ENCODE measurements at regions not wholly inside any gene's neighbourhood (a gene's known extent, or its start where the extent isn't known, plus 50 kb on each side); places are given as distances from the start of the nearest gene placed in this dataset.
"Not testable (repeated sequence)": the region's sequence is repeated elsewhere in the genome, so short reads cannot be mapped to it uniquely, and the experiment has no call there.

DNA sequence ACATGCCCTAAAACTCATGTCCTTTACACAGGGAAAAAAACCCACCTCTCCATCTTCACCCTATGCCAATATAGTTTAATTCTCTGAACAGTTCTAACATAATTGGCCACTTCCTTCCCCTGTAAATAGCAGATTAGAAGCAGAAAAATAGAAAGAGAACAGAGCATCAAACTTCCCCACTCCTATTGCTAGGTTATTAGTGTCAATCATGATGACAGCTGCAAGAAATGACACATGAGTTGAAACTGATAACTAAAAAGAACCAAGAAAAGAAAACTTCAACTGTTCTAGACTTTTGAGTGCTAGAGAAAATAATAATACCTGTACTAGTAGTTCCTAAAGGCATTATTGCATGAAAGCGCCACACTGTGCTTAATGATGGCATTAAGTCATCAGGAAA lies 284.5 kb upstream of the TRPC5 start:
- no peak for DNase-seq

DNA sequence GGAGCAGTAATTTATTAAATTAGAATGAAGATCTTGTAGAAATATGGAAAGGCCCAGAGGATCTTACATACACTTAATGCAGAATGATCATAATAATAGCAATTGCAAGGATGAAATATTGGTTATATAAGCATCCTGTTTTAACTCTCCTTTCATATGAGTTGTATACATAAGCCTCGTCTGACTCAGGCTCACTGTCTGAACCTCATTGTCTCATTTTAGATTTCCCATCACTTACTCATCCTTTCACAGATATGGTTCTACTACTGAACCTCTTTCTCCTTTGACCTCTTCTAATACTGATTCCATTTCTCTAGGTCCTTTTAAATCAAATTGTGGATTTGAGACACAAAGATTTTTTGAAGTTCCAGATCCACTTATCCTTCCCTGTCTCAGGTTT lies 277.3 kb upstream of the TRPC5 start:
- no peak for DNase-seq

- no peak for DNase-seq
Observed at GRCh38 chrX:112355931-112356330, 273.4 kb upstream of the TRPC5 start.

DNA sequence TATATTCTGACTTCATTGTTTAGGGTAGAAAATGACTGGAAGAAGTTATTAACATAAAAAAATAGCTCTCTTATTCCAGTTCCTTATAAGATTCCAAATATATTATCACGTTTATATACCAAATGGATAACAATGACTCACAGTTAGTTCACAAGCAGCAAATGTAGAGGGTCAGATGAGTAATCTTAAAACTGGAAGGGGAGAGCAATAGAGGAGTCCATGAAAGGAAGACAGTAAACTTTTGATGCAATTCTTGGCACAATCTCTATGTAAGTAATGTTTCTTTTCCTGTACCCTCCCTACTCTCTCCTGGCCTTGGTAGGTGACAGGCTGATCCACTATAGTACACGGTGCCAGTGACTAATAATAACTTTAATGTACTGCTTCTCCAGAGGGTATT lies 259.0 kb upstream of the TRPC5 start:
- no peak for DNase-seq

DNA sequence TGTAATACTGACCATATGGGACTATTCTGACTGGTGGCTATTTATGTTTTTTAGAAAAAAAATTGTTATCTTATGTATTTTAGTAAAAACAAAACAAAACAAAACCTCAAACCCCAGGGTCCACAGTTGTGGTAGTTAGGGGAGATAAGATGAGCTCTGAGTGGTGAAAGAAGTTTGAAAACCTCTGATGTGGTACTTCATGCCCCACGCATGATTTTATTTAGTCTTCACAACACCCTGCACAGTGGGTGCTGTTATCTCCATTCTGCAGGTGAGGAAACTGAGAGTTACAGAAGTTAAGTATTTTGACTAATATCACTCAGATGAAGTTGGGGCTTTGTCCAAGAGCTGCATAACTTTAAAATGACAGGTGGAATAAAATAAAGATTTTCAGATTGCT lies 230.6 kb upstream of the TRPC5 start:
- no peak for DNase-seq

DNA sequence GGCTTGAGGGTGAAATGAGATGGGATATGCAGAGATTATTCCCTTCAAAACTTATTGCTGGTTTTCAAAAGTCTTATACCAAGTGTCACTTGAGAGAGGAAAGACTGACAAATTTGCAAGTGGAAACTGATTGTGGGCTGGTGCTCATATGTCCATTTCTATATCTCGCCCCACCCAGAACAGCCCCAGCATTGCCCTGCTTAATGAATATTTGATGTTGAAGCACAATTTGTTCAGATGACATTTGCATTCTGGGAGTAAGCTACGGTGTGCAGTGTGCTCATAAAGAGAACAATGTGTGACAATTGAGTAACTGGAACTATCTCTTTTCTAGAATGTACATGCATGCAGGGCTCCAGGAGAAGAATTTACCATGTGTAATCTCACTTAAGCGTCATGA lies 223.5 kb upstream of the TRPC5 start:
- DNase-seq, result no peak

- DNase-seq, result no peak
Observed at GRCh38 chrX:112279940-112280339, 197.4 kb upstream of the TRPC5 start.

- DNase-seq, result no peak
Observed at GRCh38 chrX:112270991-112271390, 188.4 kb upstream of the TRPC5 start.

GRCh38 chrX:112266136-112266535 lies 183.6 kb upstream of the TRPC5 start:
- DNase-seq, result no peak

DNA sequence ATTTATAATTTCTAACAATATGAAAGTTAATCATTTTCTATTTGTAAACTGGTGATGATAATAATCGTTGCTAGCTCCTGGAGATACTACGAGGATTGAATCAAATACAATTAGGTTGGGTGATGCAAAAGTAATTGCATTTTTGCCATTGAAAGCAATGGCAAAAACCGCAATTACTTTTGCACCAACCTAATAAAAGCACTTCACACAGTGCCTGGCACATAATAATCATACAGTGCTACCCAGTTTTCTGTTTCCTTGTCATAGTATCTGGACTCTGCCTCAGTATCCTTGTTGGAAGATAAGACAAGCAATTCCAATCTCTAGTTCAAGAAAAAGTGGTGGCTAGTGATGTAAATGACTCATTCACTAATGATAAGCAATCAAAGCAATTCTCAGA lies 176.8 kb upstream of the TRPC5 start:
- DNase-seq, result no peak

- DNase-seq, result no peak
Observed at GRCh38 chrX:112254896-112255295, 172.3 kb upstream of the TRPC5 start.

GRCh38 chrX:112247714-112248113 lies 165.1 kb upstream of the TRPC5 start:
- DNase-seq, result no peak

DNA sequence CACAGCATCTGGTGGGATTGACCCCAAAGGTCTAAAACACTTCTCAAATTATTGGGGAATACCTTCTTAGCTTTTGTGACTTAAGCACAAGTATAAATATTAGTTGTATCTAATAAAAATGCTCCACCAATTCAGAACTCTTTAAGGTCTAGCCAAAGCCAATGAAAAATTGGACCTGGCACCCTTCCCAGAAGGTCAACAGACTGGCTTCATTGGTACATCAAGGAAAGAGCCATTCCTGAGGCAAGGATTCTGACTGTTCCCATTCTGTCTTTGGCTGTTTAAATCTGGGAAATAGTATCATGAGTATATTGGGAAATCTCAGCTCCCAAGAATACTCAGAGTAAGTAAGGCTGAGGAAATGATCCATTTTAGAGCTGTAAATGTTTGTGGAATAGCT lies 153.0 kb upstream of the TRPC5 start:
- DNase-seq, result no peak

GRCh38 chrX:112233164-112233563 lies 150.6 kb upstream of the TRPC5 start:
- DNase-seq, result no peak

DNA sequence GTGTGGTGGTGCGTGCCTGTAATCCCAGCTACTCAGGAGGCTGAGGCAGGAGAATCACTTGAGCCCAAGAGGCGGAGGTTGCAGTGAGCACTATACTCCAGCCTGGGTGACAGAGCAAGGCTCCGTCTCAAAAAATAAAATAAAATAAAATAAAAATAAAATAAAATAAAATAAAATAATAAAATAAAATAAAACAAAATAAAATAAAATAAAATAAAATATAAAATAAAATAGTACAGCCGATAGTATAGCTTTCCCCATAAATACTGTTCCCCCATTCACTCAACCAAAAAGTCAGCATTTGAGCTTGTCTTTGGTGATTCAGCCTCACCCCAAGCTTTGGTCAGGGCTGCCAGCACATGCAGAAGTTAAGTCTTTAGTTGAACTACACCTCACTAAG lies 144.2 kb upstream of the TRPC5 start:
- not testable (repeated sequence) for DNase-seq

DNA sequence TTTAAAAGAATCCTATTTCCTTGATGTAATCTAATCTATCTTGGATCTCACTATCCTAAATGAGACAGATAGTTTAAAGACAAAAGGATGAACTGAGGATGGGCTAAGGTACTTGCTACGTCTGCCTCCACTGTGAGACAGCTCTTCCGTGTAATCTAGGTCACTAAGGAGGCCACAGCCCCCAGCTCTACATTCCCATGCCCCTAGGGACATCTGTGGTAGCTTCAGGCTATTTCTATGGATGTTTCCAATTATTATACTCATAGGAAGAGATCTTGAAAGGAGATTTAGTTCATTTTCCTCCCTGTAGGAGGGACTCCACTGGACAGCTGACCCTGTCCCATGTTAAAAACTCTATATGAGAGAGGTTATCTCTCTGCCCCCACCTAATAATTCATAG lies 140.8 kb upstream of the TRPC5 start:
- DNase-seq, result no peak

DNA sequence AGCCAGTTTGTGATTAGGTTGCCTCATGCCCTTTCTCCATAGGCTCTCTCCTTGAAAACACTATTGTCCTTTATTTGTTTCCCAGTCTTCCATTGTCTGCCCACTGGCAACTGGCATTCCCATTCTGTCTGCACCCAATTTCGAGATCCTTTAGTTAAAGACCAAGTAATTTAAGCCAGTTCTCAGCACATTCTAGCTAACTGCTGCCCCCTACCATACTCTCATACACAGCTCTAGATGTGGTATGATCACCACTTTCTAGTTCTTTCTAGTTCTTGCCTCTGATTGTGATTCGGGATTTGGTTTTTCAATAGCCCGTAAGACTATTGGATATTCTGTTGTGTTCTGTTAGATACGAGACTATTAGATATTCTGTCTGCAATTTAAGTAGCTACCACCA lies 135.8 kb upstream of the TRPC5 start:
- DNase-seq, result no peak

GRCh38 chrX:112211459-112211858 lies 128.9 kb upstream of the TRPC5 start:
- DNase-seq, result no peak

DNA sequence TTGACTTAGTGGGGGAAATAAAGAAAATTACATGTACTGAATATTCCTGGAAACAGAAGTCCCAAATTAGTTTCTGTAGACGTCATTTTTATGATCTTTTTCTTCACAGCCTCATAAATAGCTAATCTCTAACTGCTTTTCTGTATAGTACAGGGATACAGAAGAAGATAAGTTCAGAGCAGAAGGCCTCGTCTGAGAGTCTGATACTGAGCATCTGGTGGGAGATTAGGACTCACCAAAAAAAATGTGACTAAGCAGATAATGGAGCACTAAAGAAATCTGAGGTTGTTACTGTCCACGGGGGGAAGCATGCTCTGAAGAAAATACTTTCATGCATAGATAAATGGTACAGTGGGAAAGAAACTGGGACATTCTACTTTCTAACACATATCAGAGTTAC lies 115.3 kb upstream of the TRPC5 start:
- DNase-seq, result no peak

DNA sequence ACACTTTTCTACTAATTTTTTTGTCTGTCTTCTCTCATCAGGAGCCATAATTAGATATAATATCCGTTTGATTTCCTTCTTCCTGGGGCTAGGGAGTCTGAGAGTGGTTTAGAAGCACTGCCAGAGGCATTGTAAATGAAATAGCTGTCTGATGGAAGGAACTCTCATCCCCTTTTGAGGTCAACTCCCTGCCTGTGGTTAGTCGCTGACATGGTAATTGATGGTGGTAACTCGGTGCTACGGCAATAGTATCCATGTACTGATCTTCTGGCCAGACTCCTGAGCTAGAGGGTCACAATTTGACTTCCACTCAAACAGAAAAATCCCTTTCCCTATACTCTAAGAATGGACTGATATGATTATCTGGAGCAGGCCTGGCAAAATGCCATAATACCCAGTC lies 108.1 kb upstream of the TRPC5 start:
- no peak for DNase-seq

GRCh38 chrX:112181361-112181760 lies 98.8 kb upstream of the TRPC5 start:
- DNase-seq, result not testable (repeated sequence)

- no peak for DNase-seq
Observed at GRCh38 chrX:112164420-112164819, 81.8 kb upstream of the TRPC5 start.

DNA sequence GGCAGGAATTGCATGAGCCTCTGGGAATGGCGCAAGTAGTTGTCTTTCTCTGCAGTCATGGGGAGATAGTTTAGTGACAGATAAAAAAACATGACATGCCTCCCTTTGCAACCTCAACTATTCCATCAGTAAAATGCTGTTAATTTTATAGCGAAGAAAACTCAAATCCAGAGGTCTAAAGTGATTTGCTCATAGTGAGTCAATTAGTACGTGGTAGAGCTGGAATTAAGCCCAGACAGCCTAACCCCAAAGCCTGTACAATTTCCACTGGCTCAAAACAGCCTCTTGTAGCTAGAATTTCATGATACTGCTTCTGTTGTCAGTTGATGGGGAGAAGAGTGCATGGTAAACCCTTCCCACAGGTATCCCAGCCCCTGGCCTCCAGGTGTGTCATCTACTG lies 81.3 kb upstream of the TRPC5 start:
- no peak for DNase-seq

GRCh38 chrX:112148397-112148796 lies 65.8 kb upstream of the TRPC5 start:
- DNase-seq, result no peak

DNA sequence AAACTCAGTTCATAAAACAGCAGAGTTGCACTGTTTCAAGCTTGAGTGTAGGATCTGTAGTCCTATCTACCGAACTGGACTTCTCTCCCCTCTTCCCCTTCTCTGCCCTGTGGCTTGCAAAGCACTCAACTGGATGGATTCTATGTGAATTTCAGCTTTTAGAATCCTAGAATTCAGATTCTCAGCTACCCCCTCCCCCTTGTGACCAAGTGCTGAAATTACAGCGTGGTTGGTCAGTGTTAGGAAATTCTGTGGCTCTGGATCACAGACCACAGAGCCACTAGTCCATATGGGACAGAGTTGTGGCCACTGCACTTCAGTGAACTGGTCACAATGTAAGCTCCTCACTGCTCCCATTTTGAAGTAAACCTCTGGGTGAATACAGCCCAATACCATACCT lies 64.6 kb upstream of the TRPC5 start:
- DNase-seq, result no peak

GRCh38 chrX:112137276-112137675 lies 54.7 kb upstream of the TRPC5 start:
- no peak for DNase-seq
